ENCODE measurements at regions not wholly inside any gene's neighbourhood (a gene's known extent, or its start where the extent isn't known, plus 50 kb on each side); places are given as distances from the start of the nearest gene placed in this dataset.

DNA sequence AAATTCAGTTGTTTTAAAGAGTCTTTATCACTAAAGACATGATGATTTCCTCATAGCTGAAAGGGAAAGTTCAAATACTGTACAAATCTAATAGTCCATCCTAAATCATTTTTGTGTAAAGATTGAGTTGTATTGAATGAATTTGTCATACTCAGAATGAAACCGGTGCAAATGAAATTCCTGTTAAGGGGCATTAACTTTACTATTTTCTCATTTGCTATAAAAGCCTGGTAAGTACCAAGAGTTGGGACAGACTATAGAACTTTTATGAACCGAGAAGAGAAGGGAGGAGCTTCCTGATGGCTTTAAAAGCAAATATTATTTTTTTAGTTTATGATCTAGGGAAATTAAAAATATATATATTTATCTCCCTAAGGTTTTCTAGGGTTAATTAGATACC is 260.0 kb upstream of the AKR1E2 start:
- DNase-seq (ENCODE audit: insufficient read length) (no peak), FAIRE-seq (no peak)
- TF ChIP-seq POLR2AphosphoS5 (IDR thresholded peaks at IDR 0.05; ENCODE audit: low read depth, low read length), result no peak
- TF ChIP-seq POLR2A (IDR thresholded peaks at IDR 0.05; ENCODE audit: low read depth, low read length), result no peak
- no peak for TF ChIP-seq TAF1 (IDR thresholded peaks at IDR 0.05; ENCODE audit: borderline replicate concordance, low read depth, low read length)

DNA sequence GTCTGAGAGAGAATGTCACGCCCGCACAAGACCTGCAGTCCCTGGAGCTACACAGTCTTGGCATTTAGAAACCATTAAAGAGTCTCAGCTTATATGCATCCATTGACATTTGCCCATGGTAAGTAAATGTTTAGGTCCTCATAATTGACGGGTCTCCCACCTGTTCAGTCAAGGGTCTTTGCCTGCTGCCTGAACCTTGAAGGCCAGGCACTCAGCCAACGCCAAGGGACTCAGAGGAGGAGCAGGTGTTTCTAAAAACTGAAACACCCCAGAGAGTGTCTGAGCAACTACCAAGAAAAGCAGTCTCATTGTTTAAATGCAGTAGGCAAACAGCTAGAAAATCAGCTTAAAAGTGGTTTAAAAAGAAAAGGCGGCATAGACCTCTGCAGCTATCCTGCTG is 264.7 kb upstream of the AKR1E2 start:
- FAIRE-seq (no peak), DNase-seq (ENCODE audit: insufficient read length) (no peak)
- TF ChIP-seq POLR2AphosphoS5 (IDR thresholded peaks at IDR 0.05; ENCODE audit: low read depth, low read length) (no peak), POLR2A (IDR thresholded peaks at IDR 0.05; ENCODE audit: low read depth, low read length) (no peak), TAF1 (IDR thresholded peaks at IDR 0.05; ENCODE audit: borderline replicate concordance, low read depth, low read length) (no peak)

DNA sequence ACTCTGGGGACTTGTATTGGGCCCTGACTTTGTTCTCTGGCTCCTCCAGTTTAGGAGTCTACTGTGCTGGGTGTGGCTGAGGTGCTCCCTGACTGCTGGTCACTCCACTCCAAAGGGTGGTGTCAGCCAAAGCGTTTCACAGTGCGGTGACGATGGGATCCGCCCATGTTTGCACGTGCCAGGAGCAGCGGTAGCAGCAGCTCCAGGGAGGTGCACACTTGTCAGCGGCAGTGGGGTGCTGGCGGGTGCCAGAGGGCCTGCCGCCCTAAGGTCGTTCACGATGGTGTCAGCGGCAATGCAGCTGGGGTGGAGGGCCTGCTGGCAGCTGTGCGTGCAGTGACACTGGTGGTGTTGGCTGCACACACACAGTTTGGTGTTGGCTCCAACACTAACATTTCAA is 268.5 kb upstream of the AKR1E2 start:
- TF ChIP-seq TAF1 (IDR thresholded peaks at IDR 0.05; ENCODE audit: borderline replicate concordance, low read depth, low read length) (no peak), POLR2A (IDR thresholded peaks at IDR 0.05; ENCODE audit: low read depth, low read length) (no peak), POLR2AphosphoS5 (IDR thresholded peaks at IDR 0.05; ENCODE audit: low read depth, low read length) (no peak)
- no peak for FAIRE-seq

DNA sequence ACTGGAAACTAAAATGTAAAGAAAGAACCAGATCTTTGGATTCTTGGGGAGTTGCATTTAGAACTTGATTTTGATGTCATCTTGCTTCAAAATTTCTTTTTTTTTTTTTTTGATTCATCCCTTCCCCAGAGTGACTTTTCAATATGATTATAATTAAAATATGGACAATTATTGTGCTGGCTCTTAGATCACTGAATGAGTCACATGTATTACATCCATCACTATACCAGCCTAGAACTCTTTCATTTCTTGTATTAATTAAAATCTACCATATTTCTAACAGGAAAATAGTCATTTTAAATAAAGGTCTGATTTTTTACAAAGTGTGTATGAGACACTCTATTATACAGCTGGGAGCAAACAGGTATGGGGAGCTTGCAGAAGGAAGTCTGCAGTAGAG is 269.5 kb upstream of the AKR1E2 start:
- no peak for FAIRE-seq
- DNase-seq (ENCODE audit: insufficient read length), result no peak
- TF ChIP-seq POLR2AphosphoS5 (IDR thresholded peaks at IDR 0.05; ENCODE audit: low read depth, low read length), result no peak
- no peak for TF ChIP-seq POLR2A (IDR thresholded peaks at IDR 0.05; ENCODE audit: low read depth, low read length)
- TF ChIP-seq TAF1 (IDR thresholded peaks at IDR 0.05; ENCODE audit: borderline replicate concordance, low read depth, low read length), result no peak

More for the DNA sequence above, 268.5 kb upstream of the AKR1E2 start:
- DNase-seq (ENCODE audit: insufficient read length), result no peak

DNA sequence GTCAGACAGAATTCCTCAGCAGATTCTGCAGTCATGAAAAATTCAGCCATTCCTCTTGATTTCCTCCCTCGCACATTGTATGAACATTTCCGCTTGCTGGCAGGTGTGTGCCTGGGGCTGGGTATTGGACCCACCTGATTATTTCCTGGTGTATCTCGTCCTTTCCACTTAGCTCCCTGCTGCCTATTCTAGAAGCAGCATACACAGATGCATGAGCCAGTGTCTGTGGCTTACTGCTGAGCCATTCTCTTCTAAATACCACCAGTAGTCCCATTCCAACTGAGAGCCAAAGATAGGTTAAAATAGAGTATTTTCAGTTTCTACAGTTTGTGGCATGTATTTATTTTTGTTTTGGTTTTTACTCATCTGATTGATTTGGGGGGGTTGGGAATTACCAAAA is 270.1 kb upstream of the AKR1E2 start:
- no peak for DNase-seq (ENCODE audit: insufficient read length)
- no peak for FAIRE-seq
- TF ChIP-seq TAF1 (IDR thresholded peaks at IDR 0.05; ENCODE audit: borderline replicate concordance, low read depth, low read length) (no peak), POLR2AphosphoS5 (IDR thresholded peaks at IDR 0.05; ENCODE audit: low read depth, low read length) (no peak), POLR2A (IDR thresholded peaks at IDR 0.05; ENCODE audit: low read depth, low read length) (no peak)

DNA sequence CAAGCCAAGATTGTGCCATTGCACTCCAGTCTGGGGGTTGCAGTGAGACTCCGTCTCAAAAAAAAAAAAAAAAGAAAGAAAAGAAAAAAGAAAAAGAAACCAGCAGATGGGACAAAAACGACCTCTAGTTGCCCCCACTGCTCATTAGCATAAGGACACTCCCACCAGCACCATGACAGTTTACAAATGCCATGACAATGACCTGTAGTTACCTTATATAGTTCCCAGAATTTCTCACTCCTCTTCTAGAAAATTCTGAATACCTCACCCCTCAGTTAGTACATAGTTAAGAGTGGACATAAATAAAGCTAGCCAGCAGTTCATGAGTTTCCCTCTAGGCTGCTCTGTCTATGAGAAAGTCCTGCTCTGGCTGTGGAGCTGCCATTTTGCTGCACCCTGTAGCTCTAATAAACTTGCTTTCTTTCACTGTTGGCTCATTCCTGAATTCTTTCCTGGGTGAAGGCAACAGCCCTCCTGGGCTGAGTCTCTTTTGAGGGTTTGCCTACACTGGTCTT is 276.8 kb upstream of the AKR1E2 start:
- DNase-seq (ENCODE audit: insufficient read length), result no peak
- no peak for FAIRE-seq
- TF ChIP-seq TAF1 (IDR thresholded peaks at IDR 0.05; ENCODE audit: borderline replicate concordance, low read depth, low read length) (no peak), POLR2A (IDR thresholded peaks at IDR 0.05; ENCODE audit: low read depth, low read length) (no peak), POLR2AphosphoS5 (IDR thresholded peaks at IDR 0.05; ENCODE audit: low read depth, low read length) (no peak)

DNA sequence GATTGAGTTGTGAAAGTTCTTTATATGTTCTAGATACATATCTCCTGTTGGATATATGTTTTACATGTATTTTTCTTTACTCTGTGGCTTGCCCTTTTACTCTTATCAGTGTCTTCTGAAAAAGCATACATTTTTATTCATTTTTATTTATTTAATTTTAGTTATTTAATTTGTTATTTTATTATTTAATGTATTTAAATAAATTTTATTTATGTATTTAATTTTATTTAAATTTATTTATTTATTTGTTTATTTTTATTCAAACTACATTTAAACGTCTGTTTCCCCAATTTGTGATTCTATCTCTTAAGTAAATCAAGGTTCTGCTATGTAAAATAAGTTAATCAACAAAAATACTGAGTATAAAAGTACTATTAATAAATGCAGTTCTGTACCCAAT is 279.1 kb upstream of the AKR1E2 start:
- FAIRE-seq (no peak), DNase-seq (ENCODE audit: insufficient read length) (no peak)
- TF ChIP-seq POLR2AphosphoS5 (IDR thresholded peaks at IDR 0.05; ENCODE audit: low read depth, low read length) (no peak), TAF1 (IDR thresholded peaks at IDR 0.05; ENCODE audit: borderline replicate concordance, low read depth, low read length) (no peak), POLR2A (IDR thresholded peaks at IDR 0.05; ENCODE audit: low read depth, low read length) (no peak)

DNA sequence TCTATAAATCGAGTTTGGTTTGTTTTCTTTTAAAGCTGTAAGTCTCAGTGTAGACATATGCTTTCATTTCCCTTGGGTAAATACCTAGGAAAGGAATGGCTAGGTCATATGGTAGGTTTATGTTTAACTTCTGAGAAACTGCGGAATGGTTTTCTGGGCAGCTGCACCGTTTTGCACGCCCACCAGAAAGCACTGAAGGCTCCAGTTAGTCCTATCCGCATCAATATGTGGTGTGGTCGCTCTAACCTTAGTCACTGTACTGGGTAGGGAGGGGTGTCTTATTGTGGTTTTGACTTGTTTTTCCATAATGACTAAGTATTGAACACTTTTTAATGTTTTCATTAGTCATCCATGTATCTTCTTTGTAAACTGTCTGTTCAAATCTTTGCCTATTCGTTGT is 279.5 kb upstream of the AKR1E2 start:
- no peak for DNase-seq (ENCODE audit: insufficient read length)
- FAIRE-seq, result no peak
- TF ChIP-seq POLR2AphosphoS5 (IDR thresholded peaks at IDR 0.05; ENCODE audit: low read depth, low read length) (no peak), POLR2A (IDR thresholded peaks at IDR 0.05; ENCODE audit: low read depth, low read length) (no peak), TAF1 (IDR thresholded peaks at IDR 0.05; ENCODE audit: borderline replicate concordance, low read depth, low read length) (no peak)

DNA sequence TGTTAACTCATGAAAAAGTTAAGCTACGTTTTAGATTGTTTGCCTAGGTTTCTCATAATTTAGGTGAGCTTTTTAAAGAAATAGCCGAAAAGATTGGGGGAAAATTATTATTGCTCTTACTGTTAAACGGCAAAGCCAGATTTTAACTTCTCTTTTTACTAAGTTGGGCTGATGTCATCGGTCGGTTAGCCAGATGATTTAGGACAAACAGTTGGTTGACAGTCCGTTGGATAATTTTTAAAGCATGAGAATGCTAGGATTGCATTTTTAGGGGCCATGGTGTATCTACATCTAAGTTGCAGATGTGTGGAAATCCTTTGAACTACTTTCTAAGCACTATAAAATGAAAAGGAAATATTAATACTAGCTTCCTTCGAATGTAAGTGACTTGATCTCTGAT is 280.9 kb upstream of the AKR1E2 start:
- no peak for DNase-seq (ENCODE audit: insufficient read length)
- TF ChIP-seq POLR2A (IDR thresholded peaks at IDR 0.05; ENCODE audit: low read depth, low read length) (no peak), POLR2AphosphoS5 (IDR thresholded peaks at IDR 0.05; ENCODE audit: low read depth, low read length) (no peak), TAF1 (IDR thresholded peaks at IDR 0.05; ENCODE audit: borderline replicate concordance, low read depth, low read length) (no peak)
- no peak for FAIRE-seq

DNA sequence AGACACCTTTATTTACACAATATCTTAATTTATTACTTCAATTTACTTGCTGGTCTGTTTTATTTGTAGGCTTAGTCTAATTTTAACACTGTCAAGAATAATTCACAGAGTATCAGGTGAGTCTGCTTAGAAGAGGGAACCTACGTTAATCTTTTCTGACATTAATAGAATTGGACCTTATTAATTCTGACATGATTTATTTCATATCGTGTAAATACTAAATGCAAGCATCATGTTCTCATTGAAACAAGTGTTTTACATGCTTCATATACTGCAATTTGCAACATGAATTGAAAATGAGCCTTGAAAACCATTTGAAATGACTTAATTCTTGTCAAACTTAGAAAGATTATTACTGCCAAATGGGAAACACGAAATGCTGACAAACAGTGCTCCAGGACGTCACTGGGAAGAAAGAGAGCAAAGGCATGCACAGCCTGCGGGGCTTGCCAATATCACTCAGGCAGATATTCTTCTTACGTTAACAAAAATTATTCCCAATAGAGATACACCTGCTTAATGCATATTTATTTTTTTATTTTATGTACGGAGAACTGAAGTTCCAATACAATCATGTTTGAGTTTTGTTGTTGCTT is 282.0 kb upstream of the AKR1E2 start:
- FAIRE-seq (no peak), DNase-seq (ENCODE audit: insufficient read length) (no peak)
- TF ChIP-seq TAF1 (IDR thresholded peaks at IDR 0.05; ENCODE audit: borderline replicate concordance, low read depth, low read length) (no peak), POLR2AphosphoS5 (IDR thresholded peaks at IDR 0.05; ENCODE audit: low read depth, low read length) (no peak), POLR2A (IDR thresholded peaks at IDR 0.05; ENCODE audit: low read depth, low read length) (no peak)

DNA sequence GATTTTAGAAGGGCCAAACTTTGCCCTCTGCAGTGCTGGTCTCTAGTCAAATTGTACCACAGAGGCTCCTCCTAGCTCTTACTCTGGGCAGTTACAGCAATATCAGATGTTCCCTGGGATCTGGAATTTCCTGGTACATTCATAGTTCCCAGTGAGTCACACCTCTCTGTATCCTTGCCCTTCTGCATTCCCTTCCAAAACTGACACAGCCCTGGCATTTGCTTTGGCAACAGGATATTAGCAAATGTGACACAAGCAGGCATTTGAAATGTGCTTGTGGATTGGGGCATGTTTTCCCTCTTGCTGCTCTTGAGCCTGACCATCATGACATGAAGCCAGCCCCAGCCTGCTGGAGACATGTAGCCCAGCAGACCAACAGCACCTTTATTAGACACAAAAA is 284.7 kb upstream of the AKR1E2 start:
- TF ChIP-seq POLR2AphosphoS5 (IDR thresholded peaks at IDR 0.05; ENCODE audit: low read depth, low read length) (no peak), POLR2A (IDR thresholded peaks at IDR 0.05; ENCODE audit: low read depth, low read length) (no peak), TAF1 (IDR thresholded peaks at IDR 0.05; ENCODE audit: borderline replicate concordance, low read depth, low read length) (no peak)
- no peak for FAIRE-seq
- no peak for DNase-seq (ENCODE audit: insufficient read length)

DNA sequence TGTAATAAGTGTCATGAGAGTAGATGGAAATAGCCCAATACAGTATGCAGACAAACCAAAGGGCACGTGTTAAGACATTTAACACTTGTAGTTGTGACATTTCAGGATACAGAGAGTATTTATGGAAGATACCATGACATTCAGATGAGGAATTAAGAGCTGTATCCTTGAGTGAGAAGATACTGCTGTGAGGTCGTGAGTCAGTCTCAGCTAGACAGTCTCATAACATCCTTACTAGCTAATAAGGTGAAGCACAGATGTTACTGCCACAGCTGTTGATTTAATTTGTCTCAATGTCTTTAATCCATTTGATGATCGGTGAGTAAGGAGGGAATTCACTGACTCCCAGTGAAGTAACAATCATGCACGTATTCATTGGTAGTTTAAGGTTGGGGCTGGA is 288.0 kb upstream of the AKR1E2 start:
- TF ChIP-seq POLR2AphosphoS5 (IDR thresholded peaks at IDR 0.05; ENCODE audit: low read depth, low read length), result no peak
- TF ChIP-seq TAF1 (IDR thresholded peaks at IDR 0.05; ENCODE audit: borderline replicate concordance, low read depth, low read length), result no peak
- no peak for TF ChIP-seq POLR2A (IDR thresholded peaks at IDR 0.05; ENCODE audit: low read depth, low read length)
- FAIRE-seq (no peak), DNase-seq (ENCODE audit: insufficient read length) (no peak)

Measured in GM12892 (cell line).